ENCODE measurements at regions not wholly inside any gene's neighbourhood (a gene's known extent, or its start where the extent isn't known, plus 50 kb on each side); places are given as distances from the start of the nearest gene placed in this dataset.

- TF ChIP-seq ZNF274 (IDR thresholded peaks at IDR 0.05; ENCODE audit: low read depth, low read length) (no peak), YY1 (IDR thresholded peaks at IDR 0.05; ENCODE audit: insufficient read depth, insufficient read length) (no peak), SUZ12 (IDR thresholded peaks at IDR 0.05; ENCODE audit: extremely low read depth, insufficient read depth, insufficient read length) (no peak)
These were observed 161.6 kb upstream of the TRIB2 start for GRCh38 chr2:12555012-12555645.
